Fibroblast of lung (primary cell): ENCODE measurements at regions not wholly inside any gene's neighbourhood (a gene's known extent, or its start where the extent isn't known, plus 50 kb on each side); places are given as distances from the start of the nearest gene placed in this dataset.

ENCODE experiments used
- DNase-seq, 2 donors: peaks; one replicate each; pipeline versions ENCODE4 v3.0.0 to v3.0.0-alpha.2; 2010; ENCODE audit warnings: low read depth in 2 of 2
- H2AFZ ChIP-seq: 2 replicates; pipeline ENCODE4 v1.5.1; 2012; ENCODE audit warnings: low read length, control low read depth, inconsistent platforms
- H3K27ac ChIP-seq: 2 replicates; pipeline ENCODE4 v1.5.1; 2011; ENCODE audit warnings: low read length, control low read depth; ENCODE audit not compliant: insufficient read depth
- H3K27me3 ChIP-seq: 2 replicates; pipeline ENCODE4 v1.5.1; 2011; ENCODE audit warnings: mild to moderate bottlenecking, low read length; ENCODE audit not compliant: control insufficient read depth, insufficient read depth
- H3K36me3 ChIP-seq: 2 replicates; pipeline ENCODE4 v1.5.1; 2011; ENCODE audit warnings: low read length; ENCODE audit not compliant: control insufficient read depth, insufficient read depth
- H3K4me1 ChIP-seq: 2 replicates; pipeline ENCODE4 v1.5.1; 2011; ENCODE audit warnings: low read length; ENCODE audit not compliant: control insufficient read depth, insufficient read depth; ENCODE audit errors: extremely low read depth
- H3K4me2 ChIP-seq: 2 replicates; pipeline ENCODE4 v1.5.1; 2011; ENCODE audit warnings: low read length, control low read depth; ENCODE audit not compliant: insufficient read depth; ENCODE audit errors: extremely low read depth
- H3K4me3 ChIP-seq, 4 experiments: fragments of 200-600 bp in 1 of 4; sonication (generic) in 1 of 4; replicated peaks in 1 of 4; 2 replicates each; pipeline ENCODE4 v1.5.1; 2011 to 2016; ENCODE audit warnings: low read length in 4 of 4, low read depth in 3 of 4, mild to moderate bottlenecking in 3 of 4, control low read depth in 2 of 4, inconsistent platforms in 1 of 4, mixed read lengths in 1 of 4; ENCODE audit not compliant: insufficient read depth in 1 of 4; ENCODE audit errors: control extremely low read depth in 1 of 4
- H3K79me2 ChIP-seq: 2 replicates; pipeline ENCODE4 v1.5.1; 2012; ENCODE audit warnings: mild to moderate bottlenecking, low read length, inconsistent platforms; ENCODE audit not compliant: control insufficient read depth, insufficient read depth
- H3K9ac ChIP-seq: 2 replicates; pipeline ENCODE4 v1.5.1; 2011; ENCODE audit warnings: mild to moderate bottlenecking, low read length, control low read depth; ENCODE audit not compliant: insufficient read depth
- H3K9me3 ChIP-seq: 2 replicates; pipeline ENCODE4 v1.5.1; 2012; ENCODE audit warnings: low read depth, low read length; ENCODE audit not compliant: control insufficient read depth, insufficient read depth
- H4K20me1 ChIP-seq: 2 replicates; pipeline ENCODE4 v1.5.1; 2011; ENCODE audit warnings: low read length; ENCODE audit not compliant: control insufficient read depth, insufficient read depth; ENCODE audit errors: extremely low read depth
- EZH2 ChIP-seq: IDR thresholded peaks from 2 replicates; pipeline ENCODE4 v1.5.1; 2012; ENCODE audit warnings: low read length, control low read depth, mild to moderate bottlenecking; ENCODE audit errors: missing control alignments
- TF ChIP-seq, protein P1 (sequence below), 2 donors: IDR thresholded peaks in 1 of 2; conservative IDR thresholded peaks in 1 of 2; 1 replicate in 1 of 2; 2 replicates in 1 of 2; pipeline ENCODE4 v1.5.1; 2011 to 2012; ENCODE audit warnings: low read length in 2 of 2, control low read depth in 1 of 2, inconsistent platforms in 1 of 2, low read depth in 1 of 2, mild to moderate bottlenecking in 1 of 2

DNA sequence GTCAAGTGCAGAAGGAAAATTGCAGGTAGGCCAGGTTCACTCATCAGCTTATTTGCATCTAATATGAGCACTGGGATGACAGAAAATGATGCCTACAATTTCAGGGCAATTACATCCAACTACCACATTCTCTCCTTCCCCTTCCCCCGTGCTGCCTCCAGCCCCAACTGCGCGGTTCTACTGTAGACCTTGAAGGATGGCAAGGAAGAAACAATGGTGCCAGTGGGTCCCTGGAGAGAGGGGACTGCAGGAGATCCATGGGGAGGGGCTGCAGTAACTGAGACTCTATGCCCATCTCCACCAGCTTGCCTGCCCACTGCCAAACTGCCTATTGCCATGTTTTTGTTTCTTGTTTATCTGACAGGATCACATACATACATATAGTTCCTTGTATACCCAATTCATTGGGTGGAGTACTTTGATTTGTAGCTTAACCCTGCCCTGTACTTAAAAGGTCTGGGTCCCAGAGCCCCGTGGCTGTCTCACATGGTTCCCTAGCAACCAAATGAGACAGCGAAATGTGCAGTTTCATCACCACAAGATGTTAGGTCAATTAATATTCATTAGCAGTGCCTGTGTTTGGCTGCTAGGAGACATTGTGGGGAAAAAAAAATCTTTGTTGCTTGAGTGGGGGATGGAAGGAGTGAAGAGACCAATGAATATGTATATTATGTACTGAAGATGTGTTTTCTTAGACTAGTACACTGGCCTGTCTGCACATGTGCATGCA lies 253.5 kb upstream of the PLET1 start:
- Histone ChIP-seq H3K27ac (no peak overlapping the region), H3K4me3 (no peak overlapping the region), H2AFZ (no peak overlapping the region), H3K36me3 (no peaks in the 10 kb centered on the region), H3K79me2 (no peaks in the 10 kb centered on the region), H3K4me2 (no peak overlapping the region), H3K27me3 (no peaks in the 10 kb centered on the region), H3K9me3 (no peaks in the 10 kb centered on the region), H4K20me1 (no peaks in the 10 kb centered on the region), H3K4me1 (no peaks in the 10 kb centered on the region), H3K9ac (no peak overlapping the region)
- no peak for TF ChIP-seq EZH2
- TF ChIP-seq, protein P1, sequence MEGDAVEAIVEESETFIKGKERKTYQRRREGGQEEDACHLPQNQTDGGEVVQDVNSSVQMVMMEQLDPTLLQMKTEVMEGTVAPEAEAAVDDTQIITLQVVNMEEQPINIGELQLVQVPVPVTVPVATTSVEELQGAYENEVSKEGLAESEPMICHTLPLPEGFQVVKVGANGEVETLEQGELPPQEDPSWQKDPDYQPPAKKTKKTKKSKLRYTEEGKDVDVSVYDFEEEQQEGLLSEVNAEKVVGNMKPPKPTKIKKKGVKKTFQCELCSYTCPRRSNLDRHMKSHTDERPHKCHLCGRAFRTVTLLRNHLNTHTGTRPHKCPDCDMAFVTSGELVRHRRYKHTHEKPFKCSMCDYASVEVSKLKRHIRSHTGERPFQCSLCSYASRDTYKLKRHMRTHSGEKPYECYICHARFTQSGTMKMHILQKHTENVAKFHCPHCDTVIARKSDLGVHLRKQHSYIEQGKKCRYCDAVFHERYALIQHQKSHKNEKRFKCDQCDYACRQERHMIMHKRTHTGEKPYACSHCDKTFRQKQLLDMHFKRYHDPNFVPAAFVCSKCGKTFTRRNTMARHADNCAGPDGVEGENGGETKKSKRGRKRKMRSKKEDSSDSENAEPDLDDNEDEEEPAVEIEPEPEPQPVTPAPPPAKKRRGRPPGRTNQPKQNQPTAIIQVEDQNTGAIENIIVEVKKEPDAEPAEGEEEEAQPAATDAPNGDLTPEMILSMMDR (conservative IDR thresholded peaks at IDR 0.05 in 1 of 2, IDR thresholded peaks at IDR 0.05 in 1 of 2; ENCODE audit: low read depth in 1 of 2, low read length in 2 of 2), result no peak
- no peak for DNase-seq

DNA sequence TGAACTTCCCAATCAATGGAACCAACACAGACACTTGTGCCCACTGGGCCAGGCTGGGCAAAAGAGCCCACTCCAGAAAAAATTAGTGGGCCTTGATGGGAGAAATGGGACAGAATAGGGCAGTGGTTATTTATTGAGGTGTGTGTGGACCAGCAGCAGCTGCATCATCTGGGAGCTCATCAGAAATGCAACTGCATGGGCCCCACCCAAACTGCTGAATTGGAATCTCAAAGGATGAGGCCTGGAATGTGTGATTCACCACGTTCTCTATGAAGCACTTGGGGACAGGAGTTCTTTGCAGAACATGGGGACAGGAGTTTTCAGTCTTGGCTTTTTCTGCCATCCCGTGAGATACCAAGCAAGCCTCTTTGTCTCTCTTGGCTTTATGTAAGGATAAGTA lies 255.6 kb upstream of the PLET1 start:
- Histone ChIP-seq H3K4me3 (no peak overlapping the region), H3K27ac (no peak overlapping the region), H3K27me3 (no peaks in the 10 kb centered on the region), H2AFZ (no peak overlapping the region), H3K9ac (no peak overlapping the region), H3K36me3 (no peaks in the 10 kb centered on the region), H3K79me2 (no peaks in the 10 kb centered on the region), H3K9me3 (no peaks in the 10 kb centered on the region), H4K20me1 (no peaks in the 10 kb centered on the region), H3K4me2 (no peak overlapping the region), H3K4me1 (no peaks in the 10 kb centered on the region)
- TF ChIP-seq EZH2, result no peak
- TF ChIP-seq, protein P1 (conservative IDR thresholded peaks at IDR 0.05 in 1 of 2, IDR thresholded peaks at IDR 0.05 in 1 of 2; ENCODE audit: low read depth in 1 of 2, low read length in 2 of 2), result no peak
- no peak for DNase-seq

DNA sequence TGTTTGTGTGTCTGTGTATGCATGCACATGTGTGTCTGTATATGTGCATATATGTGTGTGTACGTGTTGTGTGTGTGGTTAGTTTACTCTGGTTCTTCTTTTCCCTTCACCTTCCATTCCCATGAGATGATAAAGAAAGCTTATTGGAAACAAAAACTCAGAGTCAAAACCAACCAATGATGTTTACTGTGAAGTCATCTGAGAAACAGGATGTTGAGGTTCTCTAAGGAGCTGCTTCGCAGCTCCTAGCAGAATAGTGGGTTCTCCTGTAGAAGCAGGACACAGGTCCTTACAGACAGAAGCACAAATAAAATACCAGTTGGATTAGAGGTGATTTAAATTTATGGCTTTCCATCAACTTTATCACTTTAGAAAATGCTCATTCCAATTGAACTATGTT lies 256.1 kb upstream of the PLET1 start:
- H3K4me2 ChIP-seq, result no peak overlapping the region
- DNase-seq, result no peak
- no peak overlapping the region for H3K27ac ChIP-seq
- H3K9me3 ChIP-seq, result no peaks in the 10 kb centered on the region
- no peak overlapping the region for H3K9ac ChIP-seq
- H3K36me3 ChIP-seq, result no peaks in the 10 kb centered on the region
- no peak overlapping the region for H3K4me3 ChIP-seq
- no peaks in the 10 kb centered on the region for H3K79me2 ChIP-seq
- no peaks in the 10 kb centered on the region for H3K4me1 ChIP-seq
- H3K27me3 ChIP-seq, result no peaks in the 10 kb centered on the region
- no peak overlapping the region for H2AFZ ChIP-seq
- TF ChIP-seq EZH2, result no peak
- TF ChIP-seq, protein P1 (conservative IDR thresholded peaks at IDR 0.05 in 1 of 2, IDR thresholded peaks at IDR 0.05 in 1 of 2; ENCODE audit: low read depth in 1 of 2, low read length in 2 of 2), result no peak
- H4K20me1 ChIP-seq, result no peaks in the 10 kb centered on the region
